OCI-LY7 (cell line): ENCODE measurements at regions not wholly inside any gene's neighbourhood (a gene's known extent, or its start where the extent isn't known, plus 50 kb on each side); places are given as distances from the start of the nearest gene placed in this dataset.

Source experiments
- CTCF ChIP-seq: fragments of 200-600 bp; sonication (generic); conservative IDR thresholded peaks from 2 replicates; pipeline ENCODE4 v1.5.1; 2014; ENCODE audit warnings: mild to moderate bottlenecking, antibody characterized with exemption, low read length, moderate library complexity, mixed read lengths
- EZH2phosphoT487 ChIP-seq: fragments of 200-600 bp; sonication (generic); IDR thresholded peaks from 2 replicates; pipeline ENCODE4 v1.6.1; 2018; ENCODE audit warnings: low read depth, borderline replicate concordance, mild to moderate bottlenecking, mixed run types, antibody characterized with exemption, low read length, moderate library complexity, mixed read lengths

GRCh38 chr6:27599859-27600532 is 127.1 kb upstream of the ZNF184 start:
- TF ChIP-seq CTCF (no peak), EZH2phosphoT487 (no peak)
